Breast epithelium (tissue), 3 donors: ENCODE measurements at regions not wholly inside any gene's neighbourhood (a gene's known extent, or its start where the extent isn't known, plus 50 kb on each side); places are given as distances from the start of the nearest gene placed in this dataset.

Experiments used
- POLR2AphosphoS5 ChIP-seq, 3 donors: sonication (generic); formaldehyde crosslinking; IDR thresholded peaks; one replicate each; pipeline ENCODE4 v1.6.1; 2017; ENCODE audit warnings: antibody characterized with exemption in 3 of 3
- TF ChIP-seq, protein P1 (sequence below), 3 donors: fragments of 450-650 bp; IDR thresholded peaks; one replicate each; pipeline ENCODE4 v1.5.1; 2016 to 2017; ENCODE audit warnings: antibody characterized with exemption in 3 of 3, mild to moderate bottlenecking in 3 of 3, moderate library complexity in 3 of 3

DNA sequence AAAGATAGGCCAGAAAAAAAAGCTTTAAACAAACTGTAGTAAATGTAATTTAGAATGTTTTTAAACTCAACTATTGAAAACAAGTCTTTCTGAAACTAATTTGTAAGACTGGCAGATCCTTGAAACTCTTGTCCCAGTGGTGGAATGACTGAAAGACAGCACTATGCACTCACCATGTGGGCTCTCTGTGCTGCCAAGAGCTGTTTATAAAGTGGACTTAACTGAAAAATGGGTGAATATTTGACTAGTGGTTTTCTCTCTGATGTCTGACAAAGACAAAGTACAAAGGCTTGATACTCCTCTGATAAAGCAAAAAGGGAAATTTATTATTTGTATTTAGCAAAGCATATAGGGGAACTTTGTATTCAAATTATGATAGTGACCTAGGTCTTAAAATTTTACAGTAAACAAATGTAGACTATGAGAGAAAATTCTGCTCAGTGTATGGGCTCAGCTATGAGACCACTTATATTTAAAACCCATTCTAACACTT lies 635.4 kb downstream of the NR2F1-AS1 start:
- TF ChIP-seq, protein P1, sequence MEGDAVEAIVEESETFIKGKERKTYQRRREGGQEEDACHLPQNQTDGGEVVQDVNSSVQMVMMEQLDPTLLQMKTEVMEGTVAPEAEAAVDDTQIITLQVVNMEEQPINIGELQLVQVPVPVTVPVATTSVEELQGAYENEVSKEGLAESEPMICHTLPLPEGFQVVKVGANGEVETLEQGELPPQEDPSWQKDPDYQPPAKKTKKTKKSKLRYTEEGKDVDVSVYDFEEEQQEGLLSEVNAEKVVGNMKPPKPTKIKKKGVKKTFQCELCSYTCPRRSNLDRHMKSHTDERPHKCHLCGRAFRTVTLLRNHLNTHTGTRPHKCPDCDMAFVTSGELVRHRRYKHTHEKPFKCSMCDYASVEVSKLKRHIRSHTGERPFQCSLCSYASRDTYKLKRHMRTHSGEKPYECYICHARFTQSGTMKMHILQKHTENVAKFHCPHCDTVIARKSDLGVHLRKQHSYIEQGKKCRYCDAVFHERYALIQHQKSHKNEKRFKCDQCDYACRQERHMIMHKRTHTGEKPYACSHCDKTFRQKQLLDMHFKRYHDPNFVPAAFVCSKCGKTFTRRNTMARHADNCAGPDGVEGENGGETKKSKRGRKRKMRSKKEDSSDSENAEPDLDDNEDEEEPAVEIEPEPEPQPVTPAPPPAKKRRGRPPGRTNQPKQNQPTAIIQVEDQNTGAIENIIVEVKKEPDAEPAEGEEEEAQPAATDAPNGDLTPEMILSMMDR (IDR thresholded peaks at IDR 0.05): no peak
- TF ChIP-seq POLR2AphosphoS5 (IDR thresholded peaks at IDR 0.05): no peak
